SU-DHL-6 (cell line): ENCODE measurements at regions not wholly inside any gene's neighbourhood (a gene's known extent, or its start where the extent isn't known, plus 50 kb on each side); places are given as distances from the start of the nearest gene placed in this dataset.
"Not testable (repeated sequence)": the region's sequence is repeated elsewhere in the genome, so short reads cannot be mapped to it uniquely, and the experiment has no call there.

Source experiments
- H2AFZ ChIP-seq: fragments of 200-600 bp; sonication (generic); 2 replicates; pipeline ENCODE4 v1.6.1; 2014; ENCODE audit warnings: low read depth, mild to moderate bottlenecking, moderate library complexity, mixed read lengths, antibody characterized with exemption, low read length; ENCODE audit not compliant: severe bottlenecking
- H3F3A ChIP-seq: fragments of 200-600 bp; shearing (Covaris generic); 2 replicates; pipeline ENCODE4 v1.6.0; 2016; ENCODE audit warnings: antibody characterized with exemption, mild to moderate bottlenecking; ENCODE audit not compliant: insufficient read depth
- H3K27ac ChIP-seq: fragments of 200-600 bp; sonication (generic); 2 replicates; pipeline ENCODE4 v1.5.1; 2016; ENCODE audit warnings: low read depth, mild to moderate bottlenecking, low read length, moderate library complexity, mixed read lengths
- H3K27me3 ChIP-seq: fragments of 200-600 bp; sonication (generic), shearing (Covaris generic); 2 replicates; pipeline ENCODE4 v1.6.0; 2014; ENCODE audit warnings: mild to moderate bottlenecking, low read length
- H3K36me3 ChIP-seq: fragments of 200-600 bp; sonication (generic); 2 replicates; pipeline ENCODE4 v1.6.1; 2014; ENCODE audit warnings: mild to moderate bottlenecking, low read length, mixed read lengths
- H3K4me2 ChIP-seq: fragments of 300-600, 200-600 bp; shearing (Covaris generic), sonication (generic); 2 replicates; pipeline ENCODE4 v1.6.0; 2014; ENCODE audit warnings: low read length, low read depth, mild to moderate bottlenecking; ENCODE audit not compliant: poor library complexity, severe bottlenecking
- H3K4me3 ChIP-seq: fragments of 200-600 bp; sonication (generic); 2 replicates; pipeline ENCODE4 v1.5.1; 2014; ENCODE audit warnings: antibody characterized with exemption, low read length, mild to moderate bottlenecking, mixed read lengths; ENCODE audit not compliant: insufficient read depth, poor library complexity, severe bottlenecking
- H3K79me2 ChIP-seq: fragments of 200-600 bp; sonication (generic); 2 replicates; pipeline ENCODE4 v1.6.1; 2014; ENCODE audit warnings: mild to moderate bottlenecking, low read length, moderate library complexity; ENCODE audit not compliant: insufficient read depth
- H3K9ac ChIP-seq: fragments of 200-600 bp; sonication (generic); 2 replicates; pipeline ENCODE4 v1.7.0; 2014; ENCODE audit warnings: mild to moderate bottlenecking, low read length
- H3K9me2 ChIP-seq: fragments of 200-600 bp; sonication (generic); replicated peaks from 2 replicates; pipeline ENCODE4 v1.6.1; 2014; ENCODE audit warnings: low read length; ENCODE audit not compliant: insufficient read depth
- H3K9me3 ChIP-seq: fragments of 200-600 bp; sonication (generic); 2 replicates; pipeline ENCODE4 v1.6.1; 2014; ENCODE audit warnings: low read length, mixed read lengths; ENCODE audit not compliant: insufficient read depth
- H4K20me1 ChIP-seq: fragments of 200-600 bp; sonication (generic); 2 replicates; pipeline ENCODE4 v1.6.1; 2014; ENCODE audit warnings: low read depth, mild to moderate bottlenecking, antibody characterized with exemption, low read length, moderate library complexity, mixed read lengths
- CTCF ChIP-seq: fragments of 200-600 bp; sonication (generic); IDR thresholded peaks from one replicate; pipeline ENCODE4 v1.5.1; 2017; ENCODE audit warnings: antibody characterized with exemption, mild to moderate bottlenecking, low read length, moderate library complexity; ENCODE audit not compliant: insufficient read depth, poor library complexity, severe bottlenecking
- EZH2phosphoT487 ChIP-seq: fragments of 200-600 bp; sonication (generic), shearing (Covaris generic); conservative IDR thresholded peaks from 2 replicates; pipeline ENCODE4 v1.6.1; 2018; ENCODE audit warnings: mild to moderate bottlenecking, antibody characterized with exemption, low read length, moderate library complexity, mixed read lengths

- Histone ChIP-seq H3K9me3 (peaks cover 14% of the 10 kb centered on the region; the same call in 1 of the 2 replicates), H3K36me3 (no peaks in the 10 kb centered on the region), H3K4me3 (no peak overlapping the region), H3F3A (no peaks in the 10 kb centered on the region), H3K9ac (no peak overlapping the region), H2AFZ (no peak overlapping the region), H4K20me1 (no peaks in the 10 kb centered on the region), H3K27me3 (no peaks in the 10 kb centered on the region), H3K9me2 (no peaks in the 10 kb centered on the region), H3K79me2 (no peaks in the 10 kb centered on the region), H3K4me2 (no peak overlapping the region), H3K27ac (no peak overlapping the region)
- TF ChIP-seq CTCF (no peak), EZH2phosphoT487 (no peak)
Measured at GRCh38 chr6:4209196-4209595, 73.8 kb upstream of the ECI2 start.

- Histone ChIP-seq H3K4me3 (no peak overlapping the region), H3F3A (no peaks in the 10 kb centered on the region), H3K27me3 (no peaks in the 10 kb centered on the region), H3K9ac (no peak overlapping the region), H2AFZ (no peak overlapping the region), H3K9me3 (0 out of 2 replicates have a peak, but pooled peaks cover 6% of the 10 kb centered on the region), H3K4me2 (no peak overlapping the region), H4K20me1 (no peaks in the 10 kb centered on the region), H3K27ac (no peak overlapping the region), H3K36me3 (no peaks in the 10 kb centered on the region), H3K9me2 (no peaks in the 10 kb centered on the region), H3K79me2 (no peaks in the 10 kb centered on the region)
- TF ChIP-seq EZH2phosphoT487 (no peak), CTCF (no peak)
Measured at GRCh38 chr6:4208158-4208557, 72.8 kb upstream of the ECI2 start.

GRCh38 chr6:4203642-4204417 lies 68.5 kb upstream of the ECI2 start:
- H3K27me3 ChIP-seq, H3K9me2 ChIP-seq, H3F3A ChIP-seq, H3K9me3 ChIP-seq, H3K9ac ChIP-seq, H3K4me3 ChIP-seq, H3K4me2 ChIP-seq, H4K20me1 ChIP-seq, H3K36me3 ChIP-seq, H3K27ac ChIP-seq, H3K79me2 ChIP-seq, H2AFZ ChIP-seq: not testable (repeated sequence)

GRCh38 chr6:4192627-4193026 lies 57.3 kb upstream of the ECI2 start:
- Histone ChIP-seq H3K27ac (no peak overlapping the region), H3K36me3 (no peaks in the 10 kb centered on the region), H3K9me3 (no peaks in the 10 kb centered on the region), H3K9me2 (no peaks in the 10 kb centered on the region), H3K4me2 (no peak overlapping the region), H2AFZ (no peak overlapping the region), H3K4me3 (no peak overlapping the region), H4K20me1 (no peaks in the 10 kb centered on the region), H3F3A (no peaks in the 10 kb centered on the region), H3K9ac (no peak overlapping the region), H3K27me3 (no peaks in the 10 kb centered on the region), H3K79me2 (no peaks in the 10 kb centered on the region)
- TF ChIP-seq EZH2phosphoT487 (no peak), CTCF (no peak)
